GM12878 (cell line): ENCODE measurements at regions not wholly inside any gene's neighbourhood (a gene's known extent, or its start where the extent isn't known, plus 50 kb on each side); places are given as distances from the start of the nearest gene placed in this dataset.

Source experiments
- ATAC-seq: fragments of 200-7000 bp; cut with Tn5 transposase; 3 replicates; pipeline ENCODE4 v1.9.1; 2020; ENCODE audit warnings: mild to moderate bottlenecking, moderate library complexity
- BruUV-seq: library from RNA; stranded (reverse); fragments of 400-500 nt; replicated peaks from 2 replicates; lab custom pipeline; 2021; lab: Mats Ljungman, UMichigan
- CTCF ChIA-PET: fragments of 300-600 bp; sonication (Branson Sonifier 250); formaldehyde crosslinking; extraction: SDS; loops from one replicate; lab custom pipeline; 2021; ENCODE audit warnings: inconsistent platforms; lab: Yijun Ruan, JAX
- POLR2A ChIA-PET: fragments of 350-600 bp; formaldehyde crosslinking; extraction: SDS; loops from one replicate; lab custom pipeline; 2021; ENCODE audit warnings: inconsistent platforms; lab: Charles Lee
- RAD21 ChIA-PET: fragments of 300-600 bp; sonication (Branson Sonifier 250); formaldehyde crosslinking; loops from one replicate; lab custom pipeline; 2023; ENCODE audit warnings: antibody characterized with exemption; ENCODE audit not compliant: unreplicated experiment; lab: Charles Lee
- SMC1A ChIA-PET: fragments of 300-600 bp; sonication (Branson Sonifier 250); formaldehyde crosslinking; loops from one replicate; lab custom pipeline; 2023; ENCODE audit not compliant: unreplicated experiment, uncharacterized antibody; lab: Charles Lee
- DNase-seq: peaks from one replicate; pipeline ENCODE4 v3.0.0-alpha.2; 2011; ENCODE audit warnings: low read depth, low spot score
- FAIRE-seq: peaks from 3 replicates; lab custom pipeline; 2011; peaks lifted over from hg19 to GRCh38; lab: Jason Lieb, UNC
- H2AFZ ChIP-seq: 2 replicates; pipeline ENCODE4 v1.6.0; 2011; ENCODE audit warnings: low read depth, low read length, control low read depth; ENCODE audit not compliant: control insufficient read depth
- H3K27ac ChIP-seq: 2 replicates; pipeline ENCODE4 v1.5.1; 2011; ENCODE audit warnings: control low read depth; ENCODE audit not compliant: control insufficient read depth, insufficient read depth
- H3K27me3 ChIP-seq, 2 experiments: replicated peaks in 1 of 2; 2 replicates each; pipeline versions ENCODE4 v1.6.0 to v1.6.1; 2011; ENCODE audit warnings: low read length in 1 of 2; ENCODE audit not compliant: control insufficient read depth in 2 of 2, insufficient read depth in 2 of 2
- H3K36me3 ChIP-seq, 2 experiments: 2 replicates each; pipeline ENCODE4 v1.5.1; 2011; ENCODE audit warnings: low read length in 1 of 2; ENCODE audit not compliant: control insufficient read depth in 2 of 2, insufficient read depth in 2 of 2
- H3K4me1 ChIP-seq: 2 replicates; pipeline ENCODE4 v1.6.1; 2011; ENCODE audit warnings: mild to moderate bottlenecking, low read length, moderate library complexity, mixed read lengths; ENCODE audit not compliant: control insufficient read depth, insufficient read depth
- H3K4me2 ChIP-seq: 2 replicates; pipeline ENCODE4 v1.6.0; 2011; ENCODE audit warnings: control low read depth; ENCODE audit not compliant: control insufficient read depth, insufficient read depth
- H3K4me3 ChIP-seq: fragments of 200-600 bp; sonication (generic); 2 replicates; pipeline ENCODE4 v1.5.1; 2016
- H3K79me2 ChIP-seq: 2 replicates; pipeline ENCODE4 v1.6.0; 2011; ENCODE audit warnings: low read length; ENCODE audit not compliant: control insufficient read depth, insufficient read depth
- H3K9ac ChIP-seq: 2 replicates; pipeline ENCODE4 v1.8.0; 2011; ENCODE audit warnings: low read length, control low read depth, mixed read lengths; ENCODE audit not compliant: control insufficient read depth, insufficient read depth
- H3K9me3 ChIP-seq: replicated peaks from 3 replicates; pipeline ENCODE4 v1.5.1; 2011; ENCODE audit warnings: mild to moderate bottlenecking, low read length; ENCODE audit not compliant: control insufficient read depth, insufficient read depth
- H4K20me1 ChIP-seq: 2 replicates; pipeline ENCODE4 v1.6.0; 2011; ENCODE audit not compliant: control insufficient read depth, insufficient read depth
- CREM ChIP-seq: IDR thresholded peaks from 2 replicates; pipeline ENCODE4 v1.6.1; 2014; ENCODE audit warnings: antibody characterized with exemption, low read depth
- EED ChIP-seq: sonication (generic); IDR thresholded peaks from 2 replicates; pipeline ENCODE4 v1.6.1; 2016; ENCODE audit warnings: antibody characterized with exemption, low read depth
- EGR1 ChIP-seq, 2 experiments: IDR thresholded peaks; 1 replicate in 1 of 2; 2 replicates in 1 of 2; pipeline ENCODE4 v1.6.1; 2011 to 2012; ENCODE audit warnings: low read depth in 2 of 2, low read length in 2 of 2, borderline replicate concordance in 1 of 2, mild to moderate bottlenecking in 1 of 2, moderate library complexity in 1 of 2
- FOXM1 ChIP-seq: IDR thresholded peaks from 2 replicates; pipeline ENCODE4 v1.6.1; 2012; ENCODE audit warnings: low read depth, mild to moderate bottlenecking, inconsistent platforms, low read length, moderate library complexity
- HDAC6 ChIP-seq: fragments of 200-600 bp; sonication (generic); IDR thresholded peaks from one replicate; pipeline ENCODE4 v1.8.0; 2017; ENCODE audit warnings: antibody characterized with exemption; ENCODE audit not compliant: unreplicated experiment
- HDGF ChIP-seq: fragments of 450-650 bp; IDR thresholded peaks from 2 replicates; pipeline ENCODE4 v1.6.1; 2016; ENCODE audit warnings: antibody characterized with exemption
- IKZF2 ChIP-seq, 2 experiments: fragments of 450-650 bp; IDR thresholded peaks; 2 replicates each; pipeline ENCODE4 v1.6.1; 2017; ENCODE audit warnings: mild to moderate bottlenecking in 2 of 2, moderate library complexity in 2 of 2
- KAT2A ChIP-seq: conservative IDR thresholded peaks from 2 replicates; pipeline ENCODE4 v1.6.1; 2011; ENCODE audit warnings: low read depth, low read length; ENCODE audit not compliant: control insufficient read depth
- KLF5 ChIP-seq: fragments of 450-650 bp; IDR thresholded peaks from 2 replicates; pipeline ENCODE4 v1.6.1; 2014; ENCODE audit warnings: mild to moderate bottlenecking; ENCODE audit not compliant: partially characterized antibody
- NFXL1 ChIP-seq: fragments of 450-650 bp; IDR thresholded peaks from 2 replicates; pipeline ENCODE4 v1.6.1; 2017; ENCODE audit warnings: antibody characterized with exemption, mild to moderate bottlenecking, borderline replicate concordance
- POLR2A ChIP-seq: IDR thresholded peaks from 2 replicates; pipeline ENCODE4 v1.6.1; 2011; ENCODE audit warnings: low read depth, mild to moderate bottlenecking, low read length
- RAD21 ChIP-seq: IDR thresholded peaks from 2 replicates; pipeline ENCODE4 v1.6.1; 2011; ENCODE audit warnings: mild to moderate bottlenecking, low read depth, low read length, moderate library complexity; ENCODE audit not compliant: insufficient read depth
- RUNX3 ChIP-seq: IDR thresholded peaks from 2 replicates; pipeline ENCODE4 v1.6.1; 2012; ENCODE audit warnings: low read length, inconsistent platforms
- SPI1 ChIP-seq: IDR thresholded peaks from 2 replicates; pipeline ENCODE4 v1.6.1; 2011; ENCODE audit warnings: low read depth, mild to moderate bottlenecking, low read length, moderate library complexity, borderline replicate concordance; ENCODE audit not compliant: insufficient read depth
- ZNF384 ChIP-seq: IDR thresholded peaks from 2 replicates; pipeline ENCODE4 v1.6.1; 2012; ENCODE audit warnings: low read depth, mild to moderate bottlenecking, low read length, improper control_type of control experiment, borderline replicate concordance
- WGBS: methylation state at CpG from one replicate; pipeline ENCODE4 v1.1.6; 2016; ENCODE audit warnings: low lambda C conversion rate; ENCODE audit not compliant: insufficient replicate concordance, insufficient coverage; ENCODE audit errors: missing lambda C conversion rate; 5-methylcytosine and 5-hydroxymethylcytosine counted together
- in situ Hi-C: fragments of 300-500 bp; cut with MboI; formaldehyde crosslinking; loops from 9 replicates; pipeline ENCODE4 v1.14.3; 2018; ENCODE audit warnings: mixed read lengths
- intact Hi-C: fragments of 100-400 bp; cut with micrococcal nuclease; formaldehyde crosslinking; loops from one replicate; pipeline ENCODE4 v1.14.2; 2022; ENCODE audit not compliant: unreplicated experiment
- TF ChIP-seq, protein P1 (sequence below): fragments of 450-650 bp; formaldehyde crosslinking; IDR thresholded peaks from 2 replicates; pipeline ENCODE4 v1.4.0; 2022; ENCODE audit warnings: mild to moderate bottlenecking, moderate library complexity
- TF ChIP-seq, protein P2 (sequence below): IDR thresholded peaks from 2 replicates; pipeline ENCODE4 v1.6.1; 2012; ENCODE audit warnings: improper control_type of control experiment, low read depth, low read length; ENCODE audit not compliant: insufficient replicate concordance

DNA sequence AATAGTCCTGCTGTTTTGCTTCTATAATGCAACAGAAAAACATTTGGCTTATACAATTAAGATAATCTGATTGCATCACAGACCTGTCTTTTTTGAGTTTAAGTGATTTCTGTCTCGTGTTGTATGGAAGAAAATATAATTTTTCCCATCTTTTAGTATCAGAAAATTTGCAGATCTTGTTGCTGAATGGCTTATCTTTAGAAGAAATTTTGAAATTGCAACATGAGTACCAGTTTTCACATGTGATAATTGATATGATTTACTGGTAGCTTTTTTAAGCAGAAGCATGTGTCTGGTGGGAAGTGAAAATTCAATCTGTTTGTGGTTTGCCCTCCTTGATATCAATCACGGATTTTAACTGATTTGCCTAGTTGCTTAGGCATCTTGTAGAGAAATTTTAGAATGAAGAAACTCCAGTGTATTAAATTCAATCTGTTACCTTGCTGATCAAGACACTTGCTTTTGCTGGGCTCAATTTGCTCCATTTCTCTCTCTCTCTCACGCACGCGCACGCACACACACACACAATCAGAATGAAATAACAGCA, 89.8 kb upstream of the MYCBP2 start:
- no peak for DNase-seq
- Histone ChIP-seq H3K4me3 (no peak overlapping the region), H4K20me1 (no peaks in the 10 kb centered on the region), H3K9me3 (no peaks in the 10 kb centered on the region), H3K27ac (no peak overlapping the region), H3K27me3 (no peaks in the 10 kb centered on the region), H3K36me3 (no peaks in the 10 kb centered on the region), H3K4me2 (no peak overlapping the region), H3K79me2 (no peaks in the 10 kb centered on the region), H3K9ac (no peak overlapping the region), H2AFZ (no peak overlapping the region), H3K4me1 (peaks cover 10% of the 10 kb centered on the region)
- ATAC-seq = no peak
- ChIA-PET POLR2A (interaction anchor here (0.9 to 5.5 kb wide), 7 partner anchors 11 to 95 kb away, joined by 3 to 50 read pairs (median 4); no protein-coding TSS in a partner anchor), CTCF (interaction anchor here (0.6 to 5.5 kb wide), 7 partner anchors 10 to 1913 kb away, joined by 3 to 36 read pairs (median 4); no protein-coding TSS in a partner anchor), RAD21 (interaction anchor here (0.7 to 5.2 kb wide), 11 partner anchors 9 to 116 kb away, joined by 3 to 52 read pairs (median 13); no protein-coding TSS in a partner anchor), SMC1A (interaction anchor here (0.8 to 6.2 kb wide), 19 partner anchors 9 to 97 kb away, joined by 3 to 130 read pairs (median 8); no protein-coding TSS in a partner anchor)
- in situ Hi-C loops (no loop called here), intact Hi-C loops (no loop called here)
- WGBS = 68% methylated on average over 6 of the region's 6 CpGs
- no peak for FAIRE-seq
- no TSS peak for BruUV-seq
- TF ChIP-seq HDAC6 (no peak), KAT2A (no peak), NFXL1 (no peak), FOXM1 (no peak), SPI1 (peak; percentile 36; the same call in 1 of the 2 replicates), RUNX3 (0 out of 2 replicates have a peak, but pooled peaks have one; percentile 38), ZNF384 (no peak), HDGF (no peak), IKZF2 (IDR thresholded peaks at IDR 0.05) (no peak), KLF5 (no peak), EED (no peak), POLR2A (no peak), CREM (no peak), RAD21 (no peak), EGR1 (IDR thresholded peaks at IDR 0.05; ENCODE audit: borderline replicate concordance in 1 of 2, low read depth in 2 of 2, low read length in 2 of 2) (no peak)
- TF ChIP-seq, protein P1, sequence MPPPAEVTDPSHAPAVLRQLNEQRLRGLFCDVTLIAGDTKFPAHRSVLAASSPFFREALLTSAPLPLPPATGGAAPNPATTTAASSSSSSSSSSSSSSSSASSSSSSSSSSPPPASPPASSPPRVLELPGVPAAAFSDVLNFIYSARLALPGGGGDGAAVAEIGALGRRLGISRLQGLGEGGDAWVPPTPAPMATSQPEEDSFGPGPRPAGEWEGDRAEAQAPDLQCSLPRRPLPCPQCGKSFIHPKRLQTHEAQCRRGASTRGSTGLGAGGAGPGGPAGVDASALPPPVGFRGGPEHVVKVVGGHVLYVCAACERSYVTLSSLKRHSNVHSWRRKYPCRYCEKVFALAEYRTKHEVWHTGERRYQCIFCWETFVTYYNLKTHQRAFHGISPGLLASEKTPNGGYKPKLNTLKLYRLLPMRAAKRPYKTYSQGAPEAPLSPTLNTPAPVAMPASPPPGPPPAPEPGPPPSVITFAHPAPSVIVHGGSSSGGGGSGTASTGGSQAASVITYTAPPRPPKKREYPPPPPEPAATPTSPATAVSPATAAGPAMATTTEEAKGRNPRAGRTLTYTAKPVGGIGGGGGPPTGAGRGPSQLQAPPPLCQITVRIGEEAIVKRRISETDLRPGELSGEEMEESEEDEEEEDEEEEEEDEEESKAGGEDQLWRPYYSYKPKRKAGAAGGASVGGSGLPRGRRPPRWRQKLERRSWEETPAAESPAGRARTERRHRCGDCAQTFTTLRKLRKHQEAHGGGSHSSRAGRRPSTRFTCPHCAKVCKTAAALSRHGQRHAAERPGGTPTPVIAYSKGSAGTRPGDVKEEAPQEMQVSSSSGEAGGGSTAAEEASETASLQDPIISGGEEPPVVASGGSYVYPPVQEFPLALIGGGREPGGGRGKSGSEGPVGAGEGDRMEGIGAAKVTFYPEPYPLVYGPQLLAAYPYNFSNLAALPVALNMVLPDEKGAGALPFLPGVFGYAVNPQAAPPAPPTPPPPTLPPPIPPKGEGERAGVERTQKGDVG = no peak
- TF ChIP-seq, protein P2, sequence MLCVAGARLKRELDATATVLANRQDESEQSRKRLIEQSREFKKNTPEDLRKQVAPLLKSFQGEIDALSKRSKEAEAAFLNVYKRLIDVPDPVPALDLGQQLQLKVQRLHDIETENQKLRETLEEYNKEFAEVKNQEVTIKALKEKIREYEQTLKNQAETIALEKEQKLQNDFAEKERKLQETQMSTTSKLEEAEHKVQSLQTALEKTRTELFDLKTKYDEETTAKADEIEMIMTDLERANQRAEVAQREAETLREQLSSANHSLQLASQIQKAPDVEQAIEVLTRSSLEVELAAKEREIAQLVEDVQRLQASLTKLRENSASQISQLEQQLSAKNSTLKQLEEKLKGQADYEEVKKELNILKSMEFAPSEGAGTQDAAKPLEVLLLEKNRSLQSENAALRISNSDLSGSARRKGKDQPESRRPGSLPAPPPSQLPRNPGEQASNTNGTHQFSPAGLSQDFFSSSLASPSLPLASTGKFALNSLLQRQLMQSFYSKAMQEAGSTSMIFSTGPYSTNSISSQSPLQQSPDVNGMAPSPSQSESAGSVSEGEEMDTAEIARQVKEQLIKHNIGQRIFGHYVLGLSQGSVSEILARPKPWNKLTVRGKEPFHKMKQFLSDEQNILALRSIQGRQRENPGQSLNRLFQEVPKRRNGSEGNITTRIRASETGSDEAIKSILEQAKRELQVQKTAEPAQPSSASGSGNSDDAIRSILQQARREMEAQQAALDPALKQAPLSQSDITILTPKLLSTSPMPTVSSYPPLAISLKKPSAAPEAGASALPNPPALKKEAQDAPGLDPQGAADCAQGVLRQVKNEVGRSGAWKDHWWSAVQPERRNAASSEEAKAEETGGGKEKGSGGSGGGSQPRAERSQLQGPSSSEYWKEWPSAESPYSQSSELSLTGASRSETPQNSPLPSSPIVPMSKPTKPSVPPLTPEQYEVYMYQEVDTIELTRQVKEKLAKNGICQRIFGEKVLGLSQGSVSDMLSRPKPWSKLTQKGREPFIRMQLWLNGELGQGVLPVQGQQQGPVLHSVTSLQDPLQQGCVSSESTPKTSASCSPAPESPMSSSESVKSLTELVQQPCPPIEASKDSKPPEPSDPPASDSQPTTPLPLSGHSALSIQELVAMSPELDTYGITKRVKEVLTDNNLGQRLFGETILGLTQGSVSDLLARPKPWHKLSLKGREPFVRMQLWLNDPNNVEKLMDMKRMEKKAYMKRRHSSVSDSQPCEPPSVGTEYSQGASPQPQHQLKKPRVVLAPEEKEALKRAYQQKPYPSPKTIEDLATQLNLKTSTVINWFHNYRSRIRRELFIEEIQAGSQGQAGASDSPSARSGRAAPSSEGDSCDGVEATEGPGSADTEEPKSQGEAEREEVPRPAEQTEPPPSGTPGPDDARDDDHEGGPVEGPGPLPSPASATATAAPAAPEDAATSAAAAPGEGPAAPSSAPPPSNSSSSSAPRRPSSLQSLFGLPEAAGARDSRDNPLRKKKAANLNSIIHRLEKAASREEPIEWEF = no peak
